Type B pancreatic cell (in vitro differentiated cells): ENCODE measurements at regions not wholly inside any gene's neighbourhood (a gene's known extent, or its start where the extent isn't known, plus 50 kb on each side); places are given as distances from the start of the nearest gene placed in this dataset.

ENCODE experiments used
- DNase-seq: peaks from one replicate; pipeline ENCODE4 v3.0.0; 2021; ENCODE audit warnings: mixed read lengths; ENCODE audit not compliant: unreplicated experiment; ENCODE audit errors: extremely low spot score
- H3K27ac Mint-ChIP-seq: 2 replicates; pipeline ENCODE4 v1.8.0; 2021; ENCODE audit warnings: mild to moderate bottlenecking, mixed read lengths
- H3K27me3 Mint-ChIP-seq: 2 replicates; pipeline ENCODE4 v1.8.0; 2021; ENCODE audit warnings: mixed read lengths
- H3K36me3 Mint-ChIP-seq: 2 replicates; pipeline ENCODE4 v1.8.0; 2021; ENCODE audit warnings: mixed read lengths
- H3K4me1 Mint-ChIP-seq: one replicate; pipeline ENCODE4 v1.8.0; 2021; ENCODE audit warnings: mixed read lengths; ENCODE audit not compliant: unreplicated experiment
- H3K4me3 Mint-ChIP-seq: 2 replicates; pipeline ENCODE4 v1.8.0; 2021; ENCODE audit warnings: mild to moderate bottlenecking, mixed read lengths
- H3K9me3 Mint-ChIP-seq: 2 replicates; pipeline ENCODE4 v1.8.0; 2021; ENCODE audit warnings: mixed read lengths
- TF ChIP-seq, protein P1 (sequence below): fragments of 200-600 bp; sonication (generic); conservative IDR thresholded peaks from 2 replicates; pipeline ENCODE4 v1.5.0; 2021; ENCODE audit warnings: antibody characterized with exemption, mild to moderate bottlenecking

GRCh38 chr20:7437311-7437710, 502.9 kb downstream of the HAO1 start:
- H3K4me3 Mint-ChIP-seq: no peak overlapping the region
- TF ChIP-seq, protein P1, sequence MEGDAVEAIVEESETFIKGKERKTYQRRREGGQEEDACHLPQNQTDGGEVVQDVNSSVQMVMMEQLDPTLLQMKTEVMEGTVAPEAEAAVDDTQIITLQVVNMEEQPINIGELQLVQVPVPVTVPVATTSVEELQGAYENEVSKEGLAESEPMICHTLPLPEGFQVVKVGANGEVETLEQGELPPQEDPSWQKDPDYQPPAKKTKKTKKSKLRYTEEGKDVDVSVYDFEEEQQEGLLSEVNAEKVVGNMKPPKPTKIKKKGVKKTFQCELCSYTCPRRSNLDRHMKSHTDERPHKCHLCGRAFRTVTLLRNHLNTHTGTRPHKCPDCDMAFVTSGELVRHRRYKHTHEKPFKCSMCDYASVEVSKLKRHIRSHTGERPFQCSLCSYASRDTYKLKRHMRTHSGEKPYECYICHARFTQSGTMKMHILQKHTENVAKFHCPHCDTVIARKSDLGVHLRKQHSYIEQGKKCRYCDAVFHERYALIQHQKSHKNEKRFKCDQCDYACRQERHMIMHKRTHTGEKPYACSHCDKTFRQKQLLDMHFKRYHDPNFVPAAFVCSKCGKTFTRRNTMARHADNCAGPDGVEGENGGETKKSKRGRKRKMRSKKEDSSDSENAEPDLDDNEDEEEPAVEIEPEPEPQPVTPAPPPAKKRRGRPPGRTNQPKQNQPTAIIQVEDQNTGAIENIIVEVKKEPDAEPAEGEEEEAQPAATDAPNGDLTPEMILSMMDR: no peak
- H3K9me3 Mint-ChIP-seq: no peaks in the 10 kb centered on the region
- no peaks in the 10 kb centered on the region for H3K27me3 Mint-ChIP-seq
- DNase-seq: no peak
- no peaks in the 10 kb centered on the region for H3K36me3 Mint-ChIP-seq
- no peak overlapping the region for H3K27ac Mint-ChIP-seq
- no peaks in the 10 kb centered on the region for H3K4me1 Mint-ChIP-seq

DNA sequence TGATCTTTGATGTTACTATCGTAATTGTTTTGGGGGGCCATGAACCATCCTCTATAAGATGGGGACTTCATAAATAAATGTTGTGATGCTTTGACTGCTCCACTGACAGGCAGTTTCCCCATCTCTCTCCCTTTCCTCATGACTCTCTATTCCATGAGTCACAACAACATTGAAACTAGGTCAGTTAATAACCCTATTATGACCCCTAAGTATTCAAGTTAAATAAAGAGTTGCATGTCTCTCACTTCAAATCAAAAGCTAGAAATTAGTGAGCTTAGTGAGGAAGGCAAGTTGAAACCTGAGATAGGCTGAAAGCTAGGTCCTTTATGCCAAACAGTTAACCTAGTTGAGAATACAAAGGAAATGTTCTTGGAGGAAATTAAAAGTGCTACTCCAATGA, 491.0 kb downstream of the HAO1 start:
- no peak overlapping the region for H3K4me3 Mint-ChIP-seq
- TF ChIP-seq, protein P1: no peak
- no peak overlapping the region for H3K27ac Mint-ChIP-seq
- H3K9me3 Mint-ChIP-seq: no peaks in the 10 kb centered on the region
- no peak for DNase-seq
- no peaks in the 10 kb centered on the region for H3K36me3 Mint-ChIP-seq
- H3K4me1 Mint-ChIP-seq: no peaks in the 10 kb centered on the region
- no peaks in the 10 kb centered on the region for H3K27me3 Mint-ChIP-seq

- no peak for DNase-seq
- H3K4me3 Mint-ChIP-seq: no peak overlapping the region
- H3K36me3 Mint-ChIP-seq: no peaks in the 10 kb centered on the region
- no peaks in the 10 kb centered on the region for H3K27me3 Mint-ChIP-seq
- no peak overlapping the region for H3K27ac Mint-ChIP-seq
- H3K9me3 Mint-ChIP-seq: no peaks in the 10 kb centered on the region
- TF ChIP-seq, protein P1: no peak
- no peaks in the 10 kb centered on the region for H3K4me1 Mint-ChIP-seq
Observed at GRCh38 chr20:7452890-7453289, 487.4 kb downstream of the HAO1 start.

- Mint-ChIP-seq H3K27me3 (no peaks in the 10 kb centered on the region), H3K4me1 (no peaks in the 10 kb centered on the region), H3K27ac (no peak overlapping the region), H3K9me3 (no peaks in the 10 kb centered on the region), H3K4me3 (no peak overlapping the region), H3K36me3 (no peaks in the 10 kb centered on the region)
- TF ChIP-seq, protein P1: no peak
- DNase-seq: no peak
Observed at GRCh38 chr20:7454047-7454446, 486.2 kb downstream of the HAO1 start.

- H3K27me3 Mint-ChIP-seq: no peaks in the 10 kb centered on the region
- H3K4me1 Mint-ChIP-seq: no peaks in the 10 kb centered on the region
- H3K27ac Mint-ChIP-seq: no peak overlapping the region
Observed at GRCh38 chr20:7458459-7458858, 481.8 kb downstream of the HAO1 start.

More at GRCh38 chr20:7458459-7458858, 481.8 kb downstream of the HAO1 start:
- Mint-ChIP-seq H3K9me3 (no peaks in the 10 kb centered on the region), H3K36me3 (no peaks in the 10 kb centered on the region), H3K4me3 (no peak overlapping the region)
- TF ChIP-seq, protein P1: no peak
- no peak for DNase-seq
